H9 (cell line): ENCODE measurements at regions not wholly inside any gene's neighbourhood (a gene's known extent, or its start where the extent isn't known, plus 50 kb on each side); places are given as distances from the start of the nearest gene placed in this dataset.

Experiments
- DNase-seq: peaks from one replicate; pipeline ENCODE4 v3.0.0-alpha.2; 2017
- H2AFZ ChIP-seq: one replicate; pipeline ENCODE4 v1.6.1; 2013; ENCODE audit warnings: mild to moderate bottlenecking, low read length, control low read depth, moderate library complexity
- H2AK5ac ChIP-seq: 2 replicates; pipeline ENCODE4 v1.6.1; 2013; ENCODE audit warnings: low read length, control low read depth, mixed read lengths; ENCODE audit not compliant: insufficient read length
- H2BK120ac ChIP-seq: one replicate; pipeline ENCODE4 v1.6.1; 2013; ENCODE audit warnings: low read depth, mild to moderate bottlenecking, low read length, control low read depth, inconsistent platforms; ENCODE audit not compliant: poor library complexity, severe bottlenecking
- H2BK12ac ChIP-seq: 2 replicates; pipeline ENCODE4 v1.6.1; 2013; ENCODE audit warnings: low read length, control low read depth, mixed read lengths, low read depth; ENCODE audit not compliant: insufficient read length
- H2BK15ac ChIP-seq: 2 replicates; pipeline ENCODE4 v1.6.1; 2013; ENCODE audit warnings: low read depth, low read length, control low read depth
- H2BK20ac ChIP-seq: one replicate; pipeline ENCODE4 v1.6.1; 2013; ENCODE audit warnings: low read depth, mild to moderate bottlenecking, low read length, control low read depth, inconsistent platforms; ENCODE audit not compliant: poor library complexity, severe bottlenecking
- H2BK5ac ChIP-seq: 2 replicates; pipeline ENCODE4 v1.6.1; 2013; ENCODE audit warnings: low read length, control low read depth, mixed read lengths; ENCODE audit not compliant: insufficient read length
- H3K14ac ChIP-seq: 2 replicates; pipeline ENCODE4 v1.6.1; 2013; ENCODE audit warnings: low read length, control low read depth; ENCODE audit not compliant: insufficient read depth
- H3K18ac ChIP-seq: 2 replicates; pipeline ENCODE4 v1.6.1; 2013; ENCODE audit warnings: low read depth, mild to moderate bottlenecking, mixed read lengths, low read length, control low read depth; ENCODE audit not compliant: insufficient read length
- H3K23ac ChIP-seq: 2 replicates; pipeline ENCODE4 v1.6.1; 2013; ENCODE audit warnings: low read length, control low read depth, mixed read lengths, low read depth; ENCODE audit not compliant: insufficient read length
- H3K23me2 ChIP-seq: 2 replicates; pipeline ENCODE4 v1.6.1; 2013; ENCODE audit warnings: low read depth, mild to moderate bottlenecking, mixed read lengths, low read length, control low read depth; ENCODE audit not compliant: insufficient read length, poor library complexity, severe bottlenecking
- H3K27ac ChIP-seq: 2 replicates; pipeline ENCODE4 v1.5.1; 2013; ENCODE audit warnings: low read length, control low read depth, mixed read lengths, low read depth; ENCODE audit not compliant: insufficient read length
- H3K27me3 ChIP-seq: 2 replicates; pipeline ENCODE4 v1.6.1; 2013; ENCODE audit warnings: low read length, control low read depth, inconsistent platforms; ENCODE audit not compliant: insufficient read depth
- H3K4ac ChIP-seq: 2 replicates; pipeline ENCODE4 v1.6.1; 2013; ENCODE audit warnings: low read depth, mild to moderate bottlenecking, control low read depth, inconsistent platforms, low read length, moderate library complexity
- H3K4me1 ChIP-seq: 2 replicates; pipeline ENCODE4 v1.6.1; 2013; ENCODE audit warnings: low read length, control low read depth, inconsistent platforms; ENCODE audit not compliant: insufficient read depth
- H3K4me2 ChIP-seq: 2 replicates; pipeline ENCODE4 v1.6.1; 2013; ENCODE audit warnings: low read length, control low read depth, mixed read lengths; ENCODE audit not compliant: insufficient read length, insufficient read depth
- H3K56ac ChIP-seq: 2 replicates; pipeline ENCODE4 v1.6.1; 2013; ENCODE audit warnings: low read depth, mild to moderate bottlenecking, mixed read lengths, low read length, control low read depth; ENCODE audit not compliant: insufficient read length
- H3K79me1 ChIP-seq: 2 replicates; pipeline ENCODE4 v1.6.1; 2013; ENCODE audit warnings: low read depth, mild to moderate bottlenecking, moderate library complexity, low read length, control low read depth, inconsistent platforms; ENCODE audit not compliant: insufficient read depth, poor library complexity, severe bottlenecking
- H3K79me2 ChIP-seq: 2 replicates; pipeline ENCODE4 v1.6.1; 2013; ENCODE audit warnings: low read length, control low read depth, inconsistent platforms; ENCODE audit not compliant: insufficient read depth
- H3K9ac ChIP-seq: 2 replicates; pipeline ENCODE4 v1.6.1; 2013; ENCODE audit warnings: low read length, control low read depth, mixed read lengths; ENCODE audit not compliant: insufficient read length; ENCODE audit errors: extremely low read depth
- H3K9me3 ChIP-seq: one replicate; pipeline ENCODE4 v1.6.1; 2013; ENCODE audit warnings: low read depth, low read length, inconsistent platforms; ENCODE audit not compliant: control insufficient read depth
- H3T11ph ChIP-seq: one replicate; pipeline ENCODE4 v1.6.1; 2013; ENCODE audit warnings: mild to moderate bottlenecking, low read length, control low read depth, inconsistent platforms
- H4K20me1 ChIP-seq: one replicate; pipeline ENCODE4 v1.6.1; 2013; ENCODE audit not compliant: control insufficient read depth, insufficient read length, insufficient read depth
- H4K5ac ChIP-seq: 2 replicates; pipeline ENCODE4 v1.6.1; 2013; ENCODE audit warnings: low read depth, mild to moderate bottlenecking, mixed read lengths, low read length, control low read depth; ENCODE audit not compliant: insufficient read length
- H4K8ac ChIP-seq: replicated peaks from 2 replicates; pipeline ENCODE4 v1.6.1; 2013; ENCODE audit warnings: low read length, control low read depth, mixed read lengths, low read depth; ENCODE audit not compliant: insufficient read length
- H4K91ac ChIP-seq: 2 replicates; pipeline ENCODE4 v1.6.1; 2013; ENCODE audit warnings: low read depth, mild to moderate bottlenecking, moderate library complexity, mixed read lengths, low read length, control low read depth; ENCODE audit not compliant: insufficient read length
- H3K27ac Mint-ChIP-seq, 3 experiments: 2 replicates in 2 of 3; 3 replicates in 1 of 3; pipeline ENCODE4 v1.8.0; 2020 to 2021; ENCODE audit warnings: mixed read lengths in 3 of 3, mild to moderate bottlenecking in 1 of 3, moderate library complexity in 1 of 3
- H3K27me3 Mint-ChIP-seq: 2 replicates; pipeline ENCODE4 v1.8.0; 2021; ENCODE audit warnings: low read depth, mild to moderate bottlenecking, moderate library complexity, mixed read lengths
- H3K36me3 Mint-ChIP-seq, 3 experiments: 2 replicates in 2 of 3; 3 replicates in 1 of 3; pipeline ENCODE4 v1.8.0; 2020 to 2021; ENCODE audit warnings: low read depth in 3 of 3, mixed read lengths in 3 of 3; ENCODE audit not compliant: insufficient read depth in 1 of 3
- H3K4me1 Mint-ChIP-seq, 2 experiments: 2 replicates each; pipeline ENCODE4 v1.8.0; 2020; ENCODE audit warnings: mixed read lengths in 2 of 2
- H3K4me3 Mint-ChIP-seq, 2 experiments: 2 replicates in 1 of 2; 3 replicates in 1 of 2; pipeline ENCODE4 v1.8.0; 2020 to 2021; ENCODE audit warnings: mild to moderate bottlenecking in 2 of 2, mixed read lengths in 2 of 2, moderate library complexity in 1 of 2
- H3K9me3 Mint-ChIP-seq, 2 experiments: 2 replicates in 1 of 2; 3 replicates in 1 of 2; pipeline ENCODE4 v1.8.0; 2020; ENCODE audit warnings: mild to moderate bottlenecking in 2 of 2, mixed read lengths in 2 of 2, moderate library complexity in 1 of 2
- CTCF ChIP-seq: fragments of 200-600 bp; sonication (generic); conservative IDR thresholded peaks from 3 replicates; pipeline ENCODE4 v1.8.0; 2021; ENCODE audit warnings: antibody characterized with exemption, mild to moderate bottlenecking
- WGBS: extraction: QIAGEN DNeasy Blood & Tissue Kit; methylation state at CpG from one replicate; pipeline ENCODE4 v1.1.7; 2013; ENCODE audit warnings: missing lambda C conversion rate, low lambda C conversion rate, mixed read lengths; ENCODE audit not compliant: insufficient read length; ENCODE audit errors: extremely low coverage; 5-methylcytosine and 5-hydroxymethylcytosine counted together

GRCh38 chr5:52453176-52453575 is 334.5 kb upstream of the ITGA1 start:
- no peak for TF ChIP-seq CTCF
- Mint-ChIP-seq H3K9me3 (no peaks in the 10 kb centered on the region), H3K27me3 (no peaks in the 10 kb centered on the region; the same call in none of the 2 replicates), H3K4me3 (no peak overlapping the region; a peak in 1 of 5 replicates), H3K4me1 (peaks cover 43 to 44% of the 10 kb centered on the region in 2 experiments), H3K27ac (peak overlapping the region in 2 of 3 experiments; percentile 24 to 70; a peak in 2 of 7 replicates), H3K36me3 (no peaks in the 10 kb centered on the region)
- Histone ChIP-seq H2BK5ac (no peak overlapping the region), H3K9ac (no peak overlapping the region), H2BK20ac (no peak overlapping the region), H2BK15ac (no peak overlapping the region), H3K18ac (no peak overlapping the region), H4K20me1 (no peaks in the 10 kb centered on the region), H3K27me3 (no peaks in the 10 kb centered on the region), H3K23ac (no peak overlapping the region), H3K4ac (no peak overlapping the region), H3K14ac (no peak overlapping the region), H3K27ac (no peak overlapping the region), H2AFZ (no peak overlapping the region), H3K4me1 (no peaks in the 10 kb centered on the region; the same call in 1 of the 2 replicates), H4K8ac (no peak overlapping the region), H3K79me1 (no peaks in the 10 kb centered on the region), H2AK5ac (no peak overlapping the region), H2BK120ac (no peak overlapping the region), H3K23me2 (no peaks in the 10 kb centered on the region), H3K56ac (no peak overlapping the region), H3K79me2 (no peaks in the 10 kb centered on the region), H3K4me2 (no peak overlapping the region), H2BK12ac (no peak overlapping the region), H3T11ph (no peak overlapping the region), H4K5ac (no peak overlapping the region), H4K91ac (no peak overlapping the region), H3K9me3 (no peaks in the 10 kb centered on the region)
- no CpG with 5 or more reads among the region's 2 CpGs for WGBS
- DNase-seq, result no peak
